Endometrium (tissue), 2 donors: ENCODE measurements at regions not wholly inside any gene's neighbourhood (a gene's known extent, or its start where the extent isn't known, plus 50 kb on each side); places are given as distances from the start of the nearest gene placed in this dataset.

Experiments
- FAIRE-seq: peaks from 2 replicates; lab custom pipeline; 2012; peaks lifted over from hg19 to GRCh38; lab: Jason Lieb, UNC
- donor health status: control.
- donor health status: control.

GRCh38 chr12:59230334-59230733 is 310.0 kb upstream of the LRIG3 start:
- FAIRE-seq: no peak

- no peak for FAIRE-seq
Observed at GRCh38 chr12:59219148-59219547, 298.8 kb upstream of the LRIG3 start.

GRCh38 chr12:59196989-59197388 is 276.7 kb upstream of the LRIG3 start:
- no peak for FAIRE-seq

- no peak for FAIRE-seq
Observed at GRCh38 chr12:59194794-59195193, 274.5 kb upstream of the LRIG3 start.

GRCh38 chr12:59193476-59194050 is 273.3 kb upstream of the LRIG3 start:
- no peak for FAIRE-seq

GRCh38 chr12:59191372-59191771 is 271.1 kb upstream of the LRIG3 start:
- no peak for FAIRE-seq

GRCh38 chr12:59186451-59186850 is 266.1 kb upstream of the LRIG3 start:
- FAIRE-seq: no peak

- FAIRE-seq: no peak
Observed at GRCh38 chr12:59185295-59185694, 265.0 kb upstream of the LRIG3 start.

GRCh38 chr12:59182658-59183455 is 262.6 kb upstream of the LRIG3 start:
- no peak for FAIRE-seq

- no peak for FAIRE-seq
Observed at GRCh38 chr12:59182191-59182590, 261.9 kb upstream of the LRIG3 start.

GRCh38 chr12:59181196-59181777 is 261.0 kb upstream of the LRIG3 start:
- FAIRE-seq: no peak

GRCh38 chr12:59179231-59179630 is 258.9 kb upstream of the LRIG3 start:
- no peak for FAIRE-seq

- no peak for FAIRE-seq
Observed at GRCh38 chr12:59173695-59174094, 253.4 kb upstream of the LRIG3 start.

GRCh38 chr12:59168647-59169046 is 248.3 kb upstream of the LRIG3 start:
- FAIRE-seq: no peak

GRCh38 chr12:59166457-59166856 is 246.2 kb upstream of the LRIG3 start:
- no peak for FAIRE-seq

- peak; percentile 89 for FAIRE-seq
Observed at GRCh38 chr12:59164991-59165718, 244.9 kb upstream of the LRIG3 start.

GRCh38 chr12:59164226-59164625 is 243.9 kb upstream of the LRIG3 start:
- no peak for FAIRE-seq

- no peak for FAIRE-seq
Observed at GRCh38 chr12:59158681-59159080, 238.4 kb upstream of the LRIG3 start.

GRCh38 chr12:59158066-59158465 is 237.8 kb upstream of the LRIG3 start:
- FAIRE-seq: no peak

GRCh38 chr12:59155448-59155847 is 235.1 kb upstream of the LRIG3 start:
- FAIRE-seq: no peak

GRCh38 chr12:59151243-59151642 is 230.9 kb upstream of the LRIG3 start:
- FAIRE-seq: no peak

- FAIRE-seq: peak; percentile 91
Observed at GRCh38 chr12:59149995-59150642, 229.8 kb upstream of the LRIG3 start.
